ENCODE measurements at regions not wholly inside any gene's neighbourhood (a gene's known extent, or its start where the extent isn't known, plus 50 kb on each side); places are given as distances from the start of the nearest gene placed in this dataset.

GRCh38 chr5:62731022-62731421 lies 152.4 kb downstream of the LRRC70 start:
- Histone ChIP-seq H3K18ac (ENCODE audit: low read depth, low read length) (no peak overlapping the region), H3K27me3 (ENCODE audit: control insufficient read depth, insufficient read depth, low read length) (no peaks in the 10 kb centered on the region), H3K4me1 (ENCODE audit: control insufficient read depth, insufficient read depth, low read length) (no peaks in the 10 kb centered on the region), H3K4me3 (ENCODE audit: insufficient read depth, low read depth, low read length) (no peak overlapping the region), H2AFZ (replicated peaks; ENCODE audit: low read length, poor library complexity) (no peak overlapping the region), H3K9me3 (ENCODE audit: control insufficient read depth, insufficient read depth, low read length) (no peaks in the 10 kb centered on the region), H3K4ac (ENCODE audit: low read depth, low read length) (no peak overlapping the region), H3K23ac (ENCODE audit: low read depth, low read length) (no peak overlapping the region), H2BK5ac (ENCODE audit: low read depth, low read length, poor library complexity, severe bottlenecking) (no peak overlapping the region), H3K14ac (replicated peaks; ENCODE audit: low read depth, low read length) (no peak overlapping the region), H3K4me2 (ENCODE audit: low read depth, low read length) (no peak overlapping the region), H4K91ac (ENCODE audit: insufficient read depth, low read depth, low read length) (no peak overlapping the region), H2AK9ac (replicated peaks; ENCODE audit: low read depth, low read length, poor library complexity) (no peak overlapping the region), H4K5ac (ENCODE audit: low read depth, low read length) (no peak overlapping the region), H2BK120ac (ENCODE audit: low read depth, low read length) (no peak overlapping the region), H3K27ac (ENCODE audit: insufficient read depth, low read length) (no peak overlapping the region), H2BK15ac (ENCODE audit: low read depth, low read length) (no peak overlapping the region), H3K56ac (ENCODE audit: extremely low read depth, insufficient read depth, low read length) (no peak overlapping the region), H2BK20ac (ENCODE audit: low read depth, low read length) (no peak overlapping the region), H3K9ac (ENCODE audit: low read depth, low read length) (no peak overlapping the region), H2AK5ac (ENCODE audit: low read depth, low read length) (no peak overlapping the region), H3K36me3 (ENCODE audit: control insufficient read depth, insufficient read depth, low read length) (no peaks in the 10 kb centered on the region), H3K79me1 (ENCODE audit: low read depth in 1 of 2, low read length in 2 of 2) (no peaks in the 10 kb centered on the region), H4K20me1 (ENCODE audit: insufficient read depth, low read length) (no peaks in the 10 kb centered on the region), H3K9me1 (ENCODE audit: insufficient read depth, low read length) (no peaks in the 10 kb centered on the region), H4K8ac (ENCODE audit: low read depth in 2 of 2, low read length in 2 of 2) (no peak overlapping the region)
- no TSS peak for BruUV-seq (replicated peaks)
- POLR2A ChIA-PET (ENCODE audit: unreplicated experiment): no interaction called here
- CTCF ChIA-PET: no interaction called here
- no peak for TF ChIP-seq ELK1 (IDR thresholded peaks at IDR 0.05; ENCODE audit: borderline replicate concordance, low read depth, low read length)
- TF ChIP-seq USF2 (IDR thresholded peaks at IDR 0.05; ENCODE audit: low read depth, low read length): no peak
- no peak for TF ChIP-seq SMC3 (IDR thresholded peaks at IDR 0.05; ENCODE audit: low read depth, low read length)
- TF ChIP-seq CTCF (conservative IDR thresholded peaks at IDR 0.05; ENCODE audit: low read depth, low read length): no peak
- TF ChIP-seq BHLHE40 (IDR thresholded peaks at IDR 0.05; ENCODE audit: low read depth, low read length): no peak
- no peak for TF ChIP-seq CEBPB (IDR thresholded peaks at IDR 0.05; ENCODE audit: low read depth, low read length)
- no peak for TF ChIP-seq POLR2A (IDR thresholded peaks at IDR 0.05; ENCODE audit: low read depth, low read length)
- no peak for TF ChIP-seq MXI1 (IDR thresholded peaks at IDR 0.05; ENCODE audit: borderline replicate concordance, low read depth, low read length)
- no peak for TF ChIP-seq MAZ (IDR thresholded peaks at IDR 0.05; ENCODE audit: borderline replicate concordance, low read depth, low read length)
- TF ChIP-seq RFX5 (IDR thresholded peaks at IDR 0.05; ENCODE audit: low read depth, low read length): no peak
- no peak for TF ChIP-seq NFE2L2 (IDR thresholded peaks at IDR 0.05; ENCODE audit: low read depth, low read length)
- no peak for TF ChIP-seq CHD1 (IDR thresholded peaks at IDR 0.05; ENCODE audit: low read depth, low read length)
- no peak for TF ChIP-seq FOS (IDR thresholded peaks at IDR 0.05; ENCODE audit: low read depth, low read length)
- TF ChIP-seq RCOR1 (IDR thresholded peaks at IDR 0.05; ENCODE audit: insufficient replicate concordance, low read length): no peak
- no peak for TF ChIP-seq RAD21 (IDR thresholded peaks at IDR 0.05; ENCODE audit: low read length)
- DNase-seq (no peak), ATAC-seq (ENCODE audit: low read depth) (no peak)
- dilution Hi-C loops (cut with HindIII; ENCODE audit: low sequenced_read_pairs, unreplicated experiment) (no loop called here), intact Hi-C loops (cut with micrococcal nuclease) (no loop called here), in situ Hi-C loops (cut with MboI; ENCODE audit: low sequenced_read_pairs) (no loop called here)
- WGBS, 2 experiments (ENCODE audit: extremely low coverage in 2 of 2, insufficient read length in 1 of 2): no CpG with 5 or more reads among the region's 3 CpGs

Data from IMR-90 (cell line).